ENCODE measurements at regions not wholly inside any gene's neighbourhood (a gene's known extent, or its start where the extent isn't known, plus 50 kb on each side); places are given as distances from the start of the nearest gene placed in this dataset.

DNA sequence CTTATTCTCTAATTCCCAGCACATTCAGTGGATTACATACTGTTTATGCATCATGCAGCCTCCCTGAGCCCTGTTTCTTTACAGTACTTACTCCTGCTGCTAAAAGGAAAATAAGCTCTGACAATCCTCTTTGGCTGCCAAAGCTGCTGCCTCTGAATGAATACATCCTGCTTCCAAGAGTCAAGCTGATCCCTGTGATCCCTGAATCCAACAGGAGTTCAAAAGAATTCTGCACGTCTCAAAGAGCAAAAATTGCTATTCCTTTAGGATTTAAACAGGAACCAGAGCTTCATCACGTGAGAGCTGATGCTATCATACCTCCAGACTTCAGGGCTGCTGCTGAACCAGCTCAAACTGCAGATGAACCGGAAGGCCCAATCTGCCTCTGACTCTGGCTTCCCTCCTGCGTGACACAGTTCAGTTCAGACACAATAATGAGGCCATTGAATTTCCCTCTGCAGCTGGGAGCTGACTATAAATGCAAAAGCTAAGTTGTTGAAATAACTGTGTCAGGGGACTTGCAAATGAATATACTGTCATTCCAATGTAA lies 851.0 kb upstream of the PHF14 start:
- DNase-seq (ENCODE audit: low spot score): peak; percentile 66

DNA sequence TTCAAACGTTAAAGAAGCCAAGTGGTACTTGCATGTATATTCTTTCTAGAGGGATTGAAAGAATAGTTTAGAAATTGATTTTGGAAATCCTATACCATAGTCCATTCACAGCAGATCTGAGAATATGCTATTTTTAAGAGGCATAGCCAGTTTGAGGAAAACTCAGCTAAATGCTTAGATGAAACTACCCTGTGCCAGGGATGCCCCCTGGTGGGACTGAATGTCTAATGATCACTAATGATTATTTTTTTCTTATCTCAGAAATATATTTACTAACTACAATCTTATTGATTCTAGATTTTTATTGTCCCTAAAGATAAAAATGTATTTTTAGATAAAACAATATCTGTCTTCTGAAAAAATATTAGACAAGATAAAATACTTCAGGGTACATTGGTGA lies 844.9 kb upstream of the PHF14 start:
- no peak for DNase-seq (ENCODE audit: low spot score)

DNA sequence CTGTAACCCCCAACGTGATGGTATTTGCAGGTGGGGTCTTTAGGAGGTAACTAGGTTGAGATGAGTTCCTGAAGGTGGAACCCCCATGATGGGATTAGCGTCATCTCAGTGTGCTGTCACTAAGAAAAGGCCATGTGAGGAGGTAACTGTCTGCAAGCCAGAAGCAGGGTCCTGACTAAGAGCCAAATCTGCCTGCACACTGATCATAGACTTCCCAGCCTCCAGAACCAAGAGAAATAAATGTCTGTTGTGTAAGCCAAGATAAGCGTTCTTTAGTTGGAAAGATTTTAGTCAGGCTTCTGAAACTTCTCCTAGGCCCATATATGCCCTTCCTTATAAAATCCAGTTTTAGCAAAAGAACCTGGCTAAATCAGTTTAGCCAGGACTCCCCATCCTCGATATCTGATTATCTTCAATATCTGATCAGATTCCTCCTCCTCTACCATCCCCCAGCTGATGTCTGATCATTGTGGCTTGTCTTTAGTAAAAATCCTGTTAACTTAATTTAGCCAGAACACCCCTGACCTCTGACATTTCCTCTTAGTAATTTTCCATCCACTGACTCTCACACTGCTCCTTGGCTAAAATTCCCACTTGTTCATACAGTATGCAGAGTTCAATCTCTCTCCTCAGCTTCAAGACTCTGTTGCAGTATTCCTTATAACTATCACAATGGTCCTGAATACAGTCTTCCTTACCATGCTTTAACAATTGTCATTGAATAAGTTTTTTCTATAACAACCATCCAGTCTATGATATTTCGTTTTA lies 835.4 kb upstream of the PHF14 start:
- DNase-seq (ENCODE audit: low spot score): no peak

DNA sequence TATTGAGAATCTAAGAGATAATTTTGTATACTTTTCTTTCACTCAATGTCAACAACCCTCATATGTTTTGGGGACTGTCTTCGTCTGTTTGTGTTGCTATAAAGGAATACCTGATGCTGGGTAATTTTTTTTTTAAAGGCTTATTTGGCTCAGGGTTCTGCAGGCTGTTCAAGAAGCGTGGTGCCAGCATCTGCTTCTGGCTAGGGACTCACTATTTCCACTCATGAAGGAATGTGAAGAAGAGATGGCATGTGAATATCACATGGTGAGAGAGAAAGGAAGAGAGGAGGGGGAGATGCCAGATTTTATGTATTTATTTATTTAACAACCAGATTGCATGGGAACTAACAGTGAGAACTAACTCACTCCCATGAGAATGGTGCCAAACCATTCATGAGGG lies 827.4 kb upstream of the PHF14 start:
- DNase-seq (ENCODE audit: low spot score): no peak

DNA sequence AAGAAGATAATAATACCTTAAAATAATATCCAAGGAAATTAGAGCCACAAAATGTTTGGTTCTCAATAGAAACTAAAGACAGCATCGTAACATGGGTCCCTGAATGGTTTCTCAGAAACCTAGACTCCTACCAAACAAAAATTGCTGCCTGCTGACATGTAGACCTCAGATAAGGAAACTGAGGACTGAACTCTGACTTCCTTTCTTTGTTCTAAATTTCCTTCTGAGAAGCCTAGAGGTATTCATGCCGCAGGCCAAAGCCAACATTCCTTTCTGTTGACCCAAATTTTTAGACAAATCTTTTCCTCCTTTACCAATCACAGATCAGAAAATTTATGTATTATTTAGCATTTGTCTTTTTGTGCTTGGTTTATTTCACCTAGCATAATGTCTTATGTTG lies 816.7 kb upstream of the PHF14 start:
- no peak for DNase-seq (ENCODE audit: low spot score)

DNA sequence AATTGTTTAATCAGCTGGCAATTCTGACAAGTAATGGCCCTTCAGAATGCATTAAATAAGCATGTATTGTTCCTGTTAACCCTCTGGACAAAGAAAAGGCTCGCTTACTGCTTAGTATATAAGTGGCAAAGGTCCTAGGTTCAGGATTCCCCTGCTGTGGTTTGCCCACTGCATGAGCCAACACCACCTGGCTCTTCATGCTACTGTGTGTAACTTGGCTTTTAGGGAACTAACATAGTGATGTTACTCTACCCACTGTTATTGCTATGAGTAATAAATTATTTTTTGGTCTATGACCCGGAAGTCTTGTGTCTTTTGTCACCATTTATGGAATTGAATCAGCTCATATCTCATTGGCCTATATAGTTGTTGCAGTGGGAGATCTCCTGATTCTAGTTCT lies 791.7 kb upstream of the PHF14 start:
- DNase-seq (ENCODE audit: low spot score): no peak

DNA sequence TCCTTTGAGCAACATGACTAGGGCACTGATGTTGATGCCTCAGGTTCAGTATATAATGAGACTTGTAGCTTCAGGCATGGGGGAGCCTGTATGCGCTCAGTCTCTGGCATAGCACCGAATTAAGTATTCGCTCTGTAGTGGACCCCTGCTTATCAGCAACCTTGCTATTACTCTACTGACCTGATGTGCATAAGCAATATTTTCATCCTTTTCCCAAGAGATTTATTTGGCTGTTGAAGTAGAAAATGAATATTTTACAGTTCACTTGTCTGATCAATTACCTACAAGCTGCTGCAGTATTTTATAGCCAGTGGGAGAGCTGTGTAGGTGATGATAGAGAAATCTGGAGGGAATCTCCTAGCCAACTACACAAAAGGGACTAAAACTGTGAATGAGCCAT lies 781.6 kb upstream of the PHF14 start:
- no peak for DNase-seq (ENCODE audit: low spot score)

DNA sequence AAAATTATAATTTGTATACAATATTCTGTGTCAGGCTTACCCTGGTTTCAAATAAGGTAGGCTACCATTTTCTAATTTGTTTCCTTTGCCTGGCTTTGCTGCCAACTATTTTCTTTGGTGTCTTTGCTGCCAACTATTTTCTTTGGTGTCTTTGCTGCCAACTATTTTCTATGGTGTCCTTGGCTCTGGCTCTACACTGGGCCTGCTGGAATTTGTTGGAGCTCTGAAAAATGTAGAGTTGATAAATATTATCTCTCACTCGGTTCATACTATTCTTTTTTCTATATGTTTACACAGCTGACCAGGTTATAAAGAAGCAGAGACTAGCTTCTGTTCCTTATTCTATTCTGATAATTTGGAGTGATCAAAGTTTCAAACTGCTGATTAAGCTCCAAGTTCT lies 768.0 kb upstream of the PHF14 start:
- DNase-seq (ENCODE audit: low spot score): no peak

DNA sequence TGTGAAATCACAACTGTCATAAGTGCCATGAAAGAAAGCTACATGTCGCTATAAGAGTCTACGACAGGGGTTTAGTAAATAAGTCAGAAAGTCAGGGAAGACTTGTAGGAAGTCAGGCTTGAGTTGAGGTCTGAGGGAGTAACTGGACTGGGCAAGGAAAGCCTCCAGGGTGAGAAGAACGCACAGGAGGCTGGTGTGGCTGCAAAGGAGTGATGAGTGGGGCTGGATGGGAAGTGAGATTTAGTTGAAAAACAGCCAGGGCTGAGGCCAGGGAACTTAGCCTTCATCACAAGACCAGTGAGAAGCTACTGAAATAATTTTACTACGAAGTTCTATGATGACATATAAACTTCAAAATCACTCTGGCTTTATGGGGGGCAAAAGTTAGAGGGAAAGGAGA lies 763.7 kb upstream of the PHF14 start:
- no peak for DNase-seq (ENCODE audit: low spot score)

DNA sequence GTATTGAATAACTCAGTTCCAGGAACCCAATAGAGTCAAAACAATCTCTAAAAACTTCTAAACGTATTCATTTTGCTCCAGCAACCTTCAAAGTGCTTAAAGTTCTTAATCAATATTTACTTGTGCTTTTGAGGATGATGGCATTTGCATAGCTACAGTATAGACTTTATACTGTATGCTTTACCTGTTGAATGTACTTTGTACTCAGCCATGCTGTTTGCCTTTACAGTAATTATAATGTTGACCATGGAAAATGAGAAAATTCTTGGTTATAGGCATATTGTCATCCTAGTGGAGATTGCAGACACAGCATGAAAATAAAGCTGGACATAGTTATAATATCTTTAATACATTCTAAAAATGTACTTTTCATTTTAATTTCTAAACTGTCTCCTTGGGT lies 762.7 kb upstream of the PHF14 start:
- DNase-seq (ENCODE audit: low spot score): no peak

DNA sequence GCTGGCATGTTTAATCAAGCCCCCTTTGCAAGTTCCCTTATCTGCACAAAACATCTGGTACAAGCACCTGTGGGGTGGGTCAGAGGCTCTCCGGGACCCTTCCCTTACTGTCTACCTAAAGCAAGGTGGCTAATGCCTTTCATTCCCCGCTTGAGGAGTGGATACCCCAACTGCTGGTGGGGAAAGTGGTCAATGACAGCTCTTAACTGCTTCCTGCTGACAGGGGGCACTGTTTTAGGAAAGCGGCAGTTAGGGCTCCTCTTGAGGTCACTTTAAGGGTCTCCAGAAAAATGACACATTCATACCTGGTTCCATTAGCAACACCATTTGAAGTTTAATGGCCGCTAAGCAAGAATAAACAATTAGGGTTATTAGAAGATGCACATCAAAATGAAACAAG lies 761.8 kb upstream of the PHF14 start:
- DNase-seq (ENCODE audit: low spot score): no peak

DNA sequence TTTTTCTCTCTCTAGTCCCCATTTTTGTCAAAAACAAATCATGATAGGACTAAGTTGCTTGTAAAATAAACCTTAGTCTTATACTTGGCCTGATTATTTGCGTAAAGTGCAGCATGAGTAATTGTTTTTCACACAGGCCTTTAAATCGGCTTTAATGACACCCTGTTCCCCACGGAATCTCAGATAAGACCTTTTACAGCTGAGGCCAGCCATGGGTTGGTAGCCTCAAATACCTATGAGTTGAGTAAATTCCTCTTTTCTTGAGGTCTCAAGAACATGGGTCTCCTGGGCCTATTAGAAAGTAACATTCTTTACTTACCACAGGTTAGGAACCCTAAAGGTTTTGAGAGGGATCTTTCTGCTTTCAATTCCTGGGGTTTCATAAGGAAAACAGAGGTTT lies 761.0 kb upstream of the PHF14 start:
- no peak for DNase-seq (ENCODE audit: low spot score)

DNA sequence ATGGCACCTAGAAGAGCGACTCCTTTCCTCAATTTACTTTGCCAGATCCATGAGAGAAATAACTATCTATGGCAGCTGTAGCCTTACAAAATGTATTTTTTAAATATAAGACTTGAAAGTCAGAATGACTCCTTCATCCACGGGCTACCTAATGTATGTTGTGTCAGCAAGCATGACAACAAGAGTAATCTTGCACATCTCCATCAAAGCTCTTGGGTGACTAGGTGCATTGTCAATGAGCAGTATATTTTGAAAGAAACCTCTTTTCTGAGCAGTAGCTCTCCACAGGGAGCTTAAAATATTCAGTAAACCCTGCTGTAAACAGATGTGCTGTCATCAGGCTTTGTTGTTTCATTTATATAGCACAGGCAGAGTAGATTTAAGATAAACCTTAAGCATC lies 757.2 kb upstream of the PHF14 start:
- DNase-seq (ENCODE audit: low spot score): no peak

DNA sequence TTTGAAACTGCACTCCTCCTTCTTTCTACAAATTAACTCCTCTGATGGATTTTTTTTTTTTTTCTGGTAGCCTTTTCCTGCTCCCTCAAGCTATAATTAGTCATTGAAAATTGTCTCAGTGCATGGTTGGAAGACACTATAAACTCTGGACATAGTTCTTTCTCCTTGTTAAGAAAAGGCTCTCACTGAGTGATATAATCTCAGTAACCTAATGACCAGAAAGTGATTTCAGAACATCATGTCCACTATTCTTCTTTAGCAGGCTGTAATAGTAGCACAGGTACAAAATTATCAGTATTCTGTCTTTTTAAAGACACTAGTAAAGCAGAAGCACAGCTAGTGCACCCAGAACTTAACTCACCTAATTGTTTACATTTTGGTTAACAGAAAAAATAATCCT lies 752.6 kb upstream of the PHF14 start:
- DNase-seq (ENCODE audit: low spot score): no peak

DNA sequence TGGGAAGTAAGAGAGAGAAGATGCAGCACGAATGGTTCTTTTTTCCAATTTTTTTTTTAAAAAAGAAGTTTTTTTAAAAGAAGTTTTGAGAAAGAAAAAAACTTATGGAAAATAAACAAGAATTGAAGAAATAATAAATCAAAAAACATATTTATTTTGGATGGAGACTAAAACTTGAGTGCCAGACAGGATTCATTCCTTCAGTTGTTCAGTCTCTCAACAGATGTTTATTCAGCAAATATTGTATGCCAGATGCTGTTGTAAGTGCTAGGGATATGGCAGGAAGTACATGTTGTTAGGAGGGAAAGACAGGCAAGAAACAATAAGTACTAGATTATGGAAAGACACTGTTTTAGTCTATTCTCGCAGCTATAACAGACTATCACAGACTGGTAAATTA lies 750.7 kb upstream of the PHF14 start:
- DNase-seq (ENCODE audit: low spot score): no peak

DNA sequence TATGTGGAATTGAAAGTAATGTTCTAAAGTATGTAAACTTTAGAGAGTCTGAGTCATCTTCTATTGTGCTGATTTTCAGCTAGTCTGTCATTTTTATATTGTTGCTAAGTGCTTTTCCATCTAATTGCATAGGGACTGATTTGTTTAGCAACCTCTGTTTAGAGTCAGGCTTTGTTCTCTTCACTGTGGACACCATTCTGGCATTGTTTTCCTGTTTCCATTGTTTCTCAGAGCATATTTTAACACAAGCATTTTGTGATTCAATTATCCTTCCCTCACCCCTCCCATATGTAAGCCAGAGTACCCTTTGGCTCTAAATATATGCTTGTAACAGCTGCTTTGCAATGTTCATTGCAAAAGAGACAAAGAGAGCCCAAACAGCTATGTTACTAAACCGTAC lies 748.4 kb upstream of the PHF14 start:
- DNase-seq (ENCODE audit: low spot score): no peak

DNA sequence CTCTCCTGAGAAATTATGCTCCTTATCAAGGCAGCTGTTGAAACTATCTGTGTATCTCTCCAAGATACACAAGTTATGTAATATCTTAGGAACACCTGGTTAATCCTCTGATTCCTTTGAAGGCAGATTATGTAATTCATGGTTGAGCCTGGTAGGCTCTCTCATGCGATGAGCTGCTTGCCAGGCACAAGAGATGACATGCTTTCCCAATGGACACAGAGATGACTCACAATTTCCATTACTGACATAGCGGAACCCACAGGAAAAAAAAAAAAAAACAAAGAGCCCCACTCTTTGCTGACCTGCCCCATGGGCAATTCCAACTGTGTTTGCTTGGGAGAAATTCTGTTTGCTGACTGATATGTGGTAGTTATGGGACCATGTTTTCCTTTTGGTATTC lies 736.4 kb upstream of the PHF14 start:
- DNase-seq (ENCODE audit: low spot score): no peak

DNA sequence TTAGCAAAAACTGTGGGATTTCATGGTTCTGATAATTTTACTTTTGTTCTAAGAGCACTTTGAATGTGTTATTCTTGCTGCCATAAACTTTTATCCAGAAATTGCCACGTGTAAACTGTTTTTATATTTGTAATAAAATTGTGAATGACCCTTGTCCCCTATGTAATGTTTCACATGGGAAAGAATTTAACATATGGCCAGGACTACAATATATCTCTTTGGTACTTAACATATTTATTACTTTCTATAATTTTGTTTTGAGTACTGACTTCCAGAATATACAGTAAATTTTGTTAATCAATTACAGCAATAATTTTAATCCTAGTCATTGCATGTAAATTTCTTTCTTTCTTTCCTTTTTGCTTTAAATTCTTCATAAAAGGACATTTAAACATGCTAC lies 735.0 kb upstream of the PHF14 start:
- DNase-seq (ENCODE audit: low spot score): no peak

DNA sequence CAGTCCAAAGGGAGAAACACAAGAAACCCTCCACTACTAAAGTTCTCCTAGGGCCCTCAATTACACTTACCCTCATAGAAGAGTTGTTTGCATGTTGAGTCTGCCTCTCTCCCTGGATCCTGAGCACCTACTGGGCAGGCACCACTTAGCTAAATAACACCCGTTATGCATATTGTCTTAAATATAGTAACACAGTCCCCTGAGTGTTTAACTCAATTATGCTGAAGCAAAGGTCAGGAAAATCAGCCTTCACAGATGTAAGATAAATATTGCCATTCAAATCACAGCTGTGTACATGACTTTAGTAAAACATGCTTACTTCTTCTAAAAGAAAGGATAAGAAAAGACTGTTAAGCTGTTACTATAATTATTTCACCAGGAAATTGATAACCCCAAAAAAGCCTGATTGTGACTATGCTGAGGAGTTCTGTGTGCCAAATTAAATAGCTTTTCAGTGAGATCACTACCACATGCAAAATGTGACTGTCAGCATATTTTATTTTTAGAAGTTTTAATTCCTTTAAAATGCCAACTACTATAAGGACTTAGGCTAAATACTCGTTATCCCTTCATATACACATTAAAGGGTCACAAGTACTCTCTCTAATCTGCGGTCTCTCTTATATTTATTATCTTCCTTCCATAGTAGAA lies 733.9 kb upstream of the PHF14 start:
- DNase-seq (ENCODE audit: low spot score): no peak

DNA sequence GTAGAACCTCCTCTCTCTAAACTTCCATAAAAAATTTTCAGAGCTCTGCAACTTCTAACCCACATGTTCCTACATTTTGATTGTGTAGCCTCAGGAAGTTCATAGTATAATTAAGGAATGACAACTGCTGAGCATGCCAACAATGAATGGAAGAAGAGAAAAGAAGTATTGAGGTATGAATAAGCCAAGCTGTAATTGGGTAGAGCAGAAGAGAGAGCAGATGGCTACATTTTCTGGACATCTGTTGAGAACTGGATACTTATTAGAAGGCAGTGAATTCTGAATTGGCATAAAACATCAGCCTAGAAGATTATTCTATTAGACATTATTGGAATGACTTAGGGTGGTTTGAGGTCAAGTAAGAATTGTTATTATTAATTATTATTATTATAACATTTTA lies 728.3 kb upstream of the PHF14 start:
- no peak for DNase-seq (ENCODE audit: low spot score)

DNA sequence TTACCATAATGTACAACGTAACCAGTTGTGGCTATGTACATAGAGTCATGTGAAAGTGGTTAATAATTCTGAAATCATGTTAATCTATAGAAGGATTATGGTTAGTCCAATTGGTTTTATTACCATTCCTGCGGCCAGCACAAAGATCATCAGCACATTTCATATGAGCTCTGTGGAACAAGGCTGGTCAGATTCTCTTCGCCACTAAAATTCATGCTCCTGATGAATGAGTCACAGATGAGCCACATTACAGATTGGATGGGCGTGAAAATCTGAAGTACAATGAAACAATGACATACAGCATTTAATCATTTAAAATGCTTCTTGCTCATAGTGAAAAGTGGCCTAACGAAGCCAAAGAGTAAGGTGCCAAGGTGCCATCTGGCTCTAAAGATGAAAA lies 716.2 kb upstream of the PHF14 start:
- no peak for DNase-seq (ENCODE audit: low spot score)

DNA sequence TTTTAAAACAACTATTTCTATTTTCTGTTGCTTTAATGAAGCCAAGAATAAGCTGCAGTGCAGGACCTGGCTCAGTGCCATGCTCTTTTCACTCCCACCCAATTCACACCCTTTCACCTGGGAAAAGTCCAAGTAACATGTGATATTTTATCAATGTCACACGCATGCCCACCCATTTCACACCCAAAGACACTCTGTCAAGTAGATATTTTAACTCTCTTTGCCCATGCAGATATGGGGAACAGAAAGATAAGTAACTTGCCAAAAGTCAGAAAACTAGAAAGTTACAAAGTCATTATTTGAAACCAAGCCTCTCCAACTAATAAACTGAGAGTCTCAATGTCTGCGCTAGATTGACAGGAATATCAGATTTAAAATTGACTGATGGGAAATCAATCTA lies 706.7 kb upstream of the PHF14 start:
- no peak for DNase-seq (ENCODE audit: low spot score)

DNA sequence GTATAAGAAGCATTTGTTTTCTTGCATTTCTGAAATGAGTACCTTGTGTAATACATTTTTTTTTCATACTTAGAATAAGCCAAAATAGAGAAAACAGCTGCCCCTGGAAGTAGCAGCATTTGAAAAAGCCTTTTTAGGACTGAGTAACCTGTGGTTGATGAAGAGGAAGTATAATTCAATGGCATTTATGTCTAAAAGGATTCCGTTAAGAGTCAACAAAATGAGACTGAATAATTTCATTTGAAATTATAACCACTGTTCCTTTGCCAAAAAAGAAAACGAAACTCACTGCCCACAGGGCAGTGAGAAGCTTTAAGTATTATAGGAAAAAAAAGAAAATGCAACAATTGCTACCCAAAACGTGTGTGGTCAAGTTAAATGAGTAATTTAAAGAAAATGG lies 705.6 kb upstream of the PHF14 start:
- no peak for DNase-seq (ENCODE audit: low spot score)

DNA sequence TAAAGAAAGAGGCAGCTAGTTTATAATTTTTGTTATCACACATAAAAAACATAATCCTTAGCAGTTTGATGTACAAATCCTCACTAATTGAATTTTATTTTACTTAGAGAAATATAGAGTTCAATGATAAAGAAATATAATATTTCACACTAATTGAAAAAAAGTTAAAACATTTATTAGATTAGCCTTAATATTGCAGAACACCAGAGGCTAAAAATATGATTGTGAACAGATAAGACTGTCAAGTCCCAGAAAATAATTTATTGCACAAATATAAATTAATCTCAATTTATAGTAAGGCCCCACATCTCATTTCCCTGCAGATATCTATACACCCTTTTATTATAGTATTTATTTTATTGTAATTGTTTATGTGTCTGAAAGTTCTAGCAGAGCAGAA lies 690.8 kb upstream of the PHF14 start:
- no peak for DNase-seq (ENCODE audit: low spot score)
